NCI-H82 treated with DMSO at 0.1 percent for 48 hours (cell line): ENCODE measurements at regions not wholly inside any gene's neighbourhood (a gene's known extent, or its start where the extent isn't known, plus 50 kb on each side); places are given as distances from the start of the nearest gene placed in this dataset.
A peak's percentile ranks its signal among the peaks of the same experiment; 100 is the strongest.

Source experiments
- DNase-seq: peaks from one replicate; lab custom pipeline; 2025; ENCODE audit not compliant: unreplicated experiment; lab: John Stamatoyannopoulos, UW

- no peak for DNase-seq
Observed at GRCh38 chr1:34693081-34693480, 61.8 kb upstream of the GJB5 start.

DNA sequence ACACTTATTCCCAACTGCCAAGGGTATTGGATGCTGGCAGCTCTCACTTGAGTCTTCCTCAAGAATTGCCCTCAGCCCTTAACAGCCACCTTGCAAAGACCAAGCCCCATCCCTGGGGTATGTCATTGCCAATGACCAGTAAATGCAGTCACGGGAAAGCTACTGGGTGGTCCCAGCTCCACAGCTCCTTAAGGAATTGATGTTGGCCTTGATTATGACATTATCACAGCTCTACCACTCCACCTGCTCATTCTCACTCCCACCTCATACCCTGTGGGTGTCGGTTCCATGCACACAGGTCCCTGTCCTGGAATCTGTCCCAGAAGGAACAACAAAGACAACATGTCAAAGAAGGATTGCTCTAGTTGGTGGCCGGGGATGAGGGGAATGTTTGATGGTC lies 60.5 kb upstream of the GJB5 start:
- DNase-seq, result no peak

DNA sequence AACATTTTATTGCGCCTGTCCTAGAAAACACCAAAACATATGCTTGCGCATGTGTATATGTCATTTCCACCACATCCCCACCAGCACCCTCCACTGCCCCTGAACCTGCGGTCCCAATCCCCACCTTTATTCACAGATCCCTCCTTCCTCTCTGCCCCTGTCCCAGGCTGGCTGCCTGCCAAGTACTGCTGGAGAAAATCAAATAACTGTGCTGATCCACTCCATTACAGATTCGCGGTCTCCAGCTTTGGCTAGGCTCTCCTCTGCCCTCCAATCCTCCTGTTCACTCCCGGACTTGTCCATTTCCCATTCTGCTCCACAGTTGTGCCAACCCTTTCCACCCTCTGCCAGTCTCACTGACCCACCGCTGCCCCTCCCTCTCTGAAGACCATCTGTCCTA lies 59.3 kb upstream of the GJB5 start:
- peak; percentile 69 for DNase-seq

- no peak for DNase-seq
Observed at GRCh38 chr1:34696230-34696629, 58.6 kb upstream of the GJB5 start.

DNA sequence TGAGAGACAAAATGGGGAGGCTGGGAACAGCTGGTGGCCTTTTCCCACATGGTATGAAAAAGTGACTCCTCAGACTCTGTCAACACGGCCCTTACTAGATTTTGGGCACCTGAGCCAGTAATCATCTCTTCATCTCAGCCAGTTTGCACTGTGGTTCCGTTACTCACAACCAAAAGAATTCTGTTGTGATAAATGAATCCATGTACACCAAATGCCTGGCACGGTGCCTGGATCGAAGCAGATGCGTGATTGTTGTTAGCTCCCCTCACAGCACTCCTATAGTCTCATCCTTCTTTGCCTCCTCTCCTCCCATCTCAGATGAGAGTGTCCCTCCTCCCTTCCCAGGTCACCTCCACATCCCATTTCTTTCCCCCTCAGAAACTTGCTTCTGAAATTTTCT lies 57.9 kb upstream of the GJB5 start:
- DNase-seq, result no peak

DNA sequence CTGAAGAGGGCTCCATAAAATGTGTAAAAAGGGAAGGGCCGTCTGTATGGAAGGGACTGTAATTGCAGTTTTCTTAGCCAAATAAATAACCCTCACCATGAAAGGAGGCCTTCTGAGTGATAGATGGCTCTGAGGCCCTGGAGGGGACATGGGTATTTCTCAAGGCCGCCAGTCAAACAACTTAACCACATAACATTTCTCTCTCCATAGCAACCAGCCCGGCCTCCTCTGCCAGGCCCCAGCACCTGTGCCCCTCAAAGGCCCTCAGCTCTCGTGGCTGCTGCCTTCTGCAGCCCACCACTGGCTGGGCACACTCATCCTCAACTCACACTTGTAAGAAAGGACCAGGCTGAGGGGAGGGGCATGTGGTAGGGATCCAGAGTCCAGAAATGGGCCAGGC lies 57.0 kb upstream of the GJB5 start:
- DNase-seq, result no peak

DNA sequence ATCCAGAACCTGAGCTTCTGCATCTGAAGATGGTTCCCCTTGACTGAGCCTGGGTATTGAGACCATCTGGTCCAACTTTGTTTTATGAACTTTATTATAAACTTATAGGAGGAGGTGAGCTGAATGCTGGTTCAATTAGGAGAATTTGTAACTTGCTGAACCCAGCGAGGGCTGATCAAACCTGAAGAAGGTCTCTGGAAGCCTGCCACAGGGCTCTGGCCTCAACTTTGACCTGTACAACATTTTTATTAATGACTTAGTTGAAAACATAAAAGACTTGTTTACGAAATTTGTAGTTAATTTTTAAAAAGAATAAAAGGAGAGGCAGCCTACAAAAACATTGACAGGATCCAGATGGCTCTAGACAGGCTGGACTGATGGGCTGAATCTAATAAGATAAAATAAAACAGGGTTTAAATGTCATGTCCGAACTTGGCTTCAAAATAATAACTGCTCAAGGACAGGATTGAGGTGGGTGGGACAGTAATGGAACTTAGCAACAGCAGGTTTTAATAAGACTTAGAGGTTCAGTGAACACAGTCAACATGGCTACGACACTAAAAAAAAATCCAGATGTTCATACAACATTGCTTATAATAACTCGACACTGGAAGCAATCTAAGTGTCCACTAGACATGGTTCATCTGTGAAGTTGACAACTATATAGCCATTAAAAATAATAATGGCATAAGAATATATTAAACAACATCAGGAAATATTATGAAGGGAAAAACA lies 53.4 kb upstream of the GJB5 start:
- DNase-seq, result no peak
